ENCODE measurements at regions not wholly inside any gene's neighbourhood (a gene's known extent, or its start where the extent isn't known, plus 50 kb on each side); places are given as distances from the start of the nearest gene placed in this dataset.

DNA sequence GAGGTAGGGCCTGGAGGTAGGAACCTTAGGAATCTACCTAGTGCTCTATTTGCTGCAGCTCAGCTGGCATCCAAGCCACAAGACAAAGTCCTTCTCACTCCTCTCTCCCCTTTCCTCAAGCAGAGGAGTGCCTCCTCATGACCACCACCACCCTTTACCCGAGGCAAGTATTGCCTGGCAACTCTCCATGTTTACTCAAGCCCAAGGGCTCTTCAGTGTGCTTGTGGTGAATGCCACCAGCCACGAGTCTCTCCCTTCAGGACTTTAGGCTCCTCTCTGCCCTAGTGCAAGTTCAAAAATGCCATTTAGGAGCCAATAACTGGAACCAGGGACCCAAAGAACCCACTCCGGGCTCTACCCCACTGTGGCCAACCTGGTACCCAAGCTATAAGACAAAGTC, 514.5 kb upstream of the RGMB start:
- no peak for TF ChIP-seq EZH2 (IDR thresholded peaks at IDR 0.05)
- no peak for TF ChIP-seq POLR2AphosphoS5 (IDR thresholded peaks at IDR 0.05; ENCODE audit: borderline replicate concordance, low read depth, low read length)
- TF ChIP-seq FOXP2 (optimal IDR thresholded peaks at IDR 0.05; ENCODE audit: control extremely low read depth, extremely low read length, insufficient read depth): no peak

Data from SK-N-MC (cell line).